ENCODE measurements at regions not wholly inside any gene's neighbourhood (a gene's known extent, or its start where the extent isn't known, plus 50 kb on each side); places are given as distances from the start of the nearest gene placed in this dataset.
A peak's percentile ranks its signal among the peaks of the same experiment; 100 is the strongest.
"Not testable (repeated sequence)": the region's sequence is repeated elsewhere in the genome, so short reads cannot be mapped to it uniquely, and the experiment has no call there.

- DNase-seq, result no peak
These were observed 67.4 kb downstream of the ARRDC3 start for GRCh38 chr5:91315701-91316100.

DNA sequence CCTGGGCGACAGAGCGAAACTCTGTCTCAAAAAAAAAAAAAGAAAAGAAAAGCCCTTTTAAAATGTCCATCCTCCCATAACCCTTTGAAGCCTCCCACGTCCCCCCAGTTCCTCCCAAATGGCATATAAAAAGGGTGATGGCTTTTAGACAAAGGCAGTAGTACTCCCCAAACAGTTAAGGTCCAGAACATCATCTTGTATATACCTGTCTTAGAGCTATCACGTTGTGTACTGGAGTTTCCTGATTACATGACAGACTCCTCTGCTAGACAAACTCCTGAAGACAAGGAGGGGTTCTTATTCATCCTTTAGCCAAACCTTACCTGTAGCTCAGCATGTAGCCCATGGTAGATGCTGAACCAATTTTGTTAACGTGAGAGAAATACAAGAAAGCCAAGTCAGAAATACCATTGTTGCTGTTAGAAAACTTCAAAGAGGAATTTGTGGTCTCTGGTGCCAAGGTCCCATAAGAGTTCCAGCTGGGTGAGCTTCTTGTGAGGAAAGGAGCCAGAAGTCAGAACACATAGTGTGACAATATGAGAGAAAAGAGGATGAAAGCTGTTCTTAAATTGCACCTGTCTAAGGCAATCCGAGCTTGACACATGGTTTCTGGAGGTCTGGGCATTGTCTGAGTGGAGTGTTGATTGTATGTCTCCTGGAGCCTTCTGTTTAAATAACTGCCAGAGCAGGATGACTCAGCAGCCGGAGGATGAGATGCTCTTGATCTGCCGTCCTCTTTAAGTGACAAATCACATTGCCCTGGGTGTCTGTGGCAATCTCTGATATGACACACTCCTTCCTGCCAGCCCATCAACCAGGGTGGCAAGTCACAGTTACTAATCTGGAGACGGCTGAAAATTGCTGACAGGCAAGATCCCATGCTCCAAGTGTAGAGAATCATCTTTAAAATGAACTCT is 69.1 kb downstream of the ARRDC3 start:
- DNase-seq, result peak; percentile 10

DNA sequence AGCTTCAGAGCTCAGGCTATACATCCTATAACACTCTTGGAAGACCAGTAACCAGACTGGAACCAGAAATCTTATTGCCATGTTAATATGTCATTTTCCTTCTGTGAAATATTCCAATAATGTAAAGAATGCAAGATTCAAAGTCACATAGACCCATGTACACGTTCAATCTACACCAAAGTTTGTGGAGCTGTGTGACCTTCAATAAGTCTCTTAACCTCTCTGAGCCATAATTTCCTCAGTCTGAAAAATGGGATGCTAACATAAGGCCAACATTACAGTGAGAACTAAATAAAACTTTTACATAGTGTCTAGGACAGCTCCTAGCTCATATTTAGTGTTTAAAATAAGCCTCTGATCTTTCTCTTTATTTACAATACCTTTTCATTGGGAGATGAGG is 70.4 kb downstream of the ARRDC3 start:
- DNase-seq, result no peak

- peak; percentile 7 for DNase-seq
These were observed 71.2 kb downstream of the ARRDC3 start for GRCh38 chr5:91311697-91312501.

GRCh38 chr5:91311168-91311696 is 71.9 kb downstream of the ARRDC3 start:
- no peak for DNase-seq

DNA sequence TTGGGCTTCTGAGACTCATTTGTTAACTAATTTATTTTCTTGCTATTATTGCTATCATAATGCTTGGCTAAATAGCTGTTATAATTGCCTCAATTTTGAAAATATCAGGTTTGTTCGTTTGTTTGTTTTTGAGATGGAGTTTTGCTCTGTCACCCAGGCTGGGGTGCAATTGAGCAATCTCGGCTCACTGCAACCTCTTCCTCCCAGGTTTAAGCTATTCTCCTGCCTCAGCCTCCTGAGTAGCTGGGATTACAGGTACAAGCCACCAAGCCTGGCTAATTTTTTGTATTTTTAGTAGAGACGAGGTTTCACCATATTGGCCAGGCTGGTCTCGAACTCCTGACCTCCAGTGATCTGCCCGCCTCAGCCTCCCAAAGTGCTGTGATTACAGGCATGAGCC is 75.0 kb downstream of the ARRDC3 start:
- DNase-seq, result not testable (repeated sequence)

DNA sequence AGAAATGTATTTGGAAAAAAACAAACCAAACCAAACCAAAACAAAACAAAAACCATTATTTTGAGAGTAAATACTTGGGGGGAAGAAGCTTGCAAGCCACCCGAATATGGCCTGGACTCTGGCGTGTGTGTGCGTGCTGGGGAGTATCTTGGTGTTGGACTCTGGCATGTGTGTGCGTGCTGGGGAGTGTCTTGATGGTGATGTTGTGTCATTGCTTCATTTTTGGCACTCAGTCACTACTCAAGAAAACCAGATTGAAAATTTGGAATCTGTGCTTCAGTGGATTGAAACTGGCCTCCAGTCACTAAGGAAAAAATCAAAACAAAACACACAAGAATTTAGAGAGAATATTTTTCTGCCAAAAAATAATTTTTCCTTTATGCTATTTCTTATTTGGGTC is 76.1 kb downstream of the ARRDC3 start:
- no peak for DNase-seq

GRCh38 chr5:91306497-91306896 is 76.6 kb downstream of the ARRDC3 start:
- DNase-seq, result no peak

DNA sequence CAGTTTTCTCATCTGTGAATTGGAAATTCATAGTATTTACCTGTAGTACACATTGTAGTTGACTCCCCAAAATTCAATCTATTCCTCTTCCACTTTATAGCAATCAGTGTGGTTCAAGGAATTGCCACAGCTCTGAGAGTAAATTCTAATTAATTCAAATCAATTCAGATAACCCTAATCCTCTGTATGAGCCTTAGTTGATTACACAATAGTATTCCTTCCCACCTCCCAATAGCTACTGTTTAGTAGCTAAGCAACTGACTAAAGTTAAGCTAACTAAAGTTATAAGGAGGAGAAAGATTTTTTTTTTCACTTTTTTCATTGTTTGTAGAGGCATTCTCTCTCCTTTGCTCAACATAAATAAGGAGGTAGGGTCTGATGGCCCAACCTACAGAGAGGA is 77.5 kb downstream of the ARRDC3 start:
- DNase-seq, result no peak

DNA sequence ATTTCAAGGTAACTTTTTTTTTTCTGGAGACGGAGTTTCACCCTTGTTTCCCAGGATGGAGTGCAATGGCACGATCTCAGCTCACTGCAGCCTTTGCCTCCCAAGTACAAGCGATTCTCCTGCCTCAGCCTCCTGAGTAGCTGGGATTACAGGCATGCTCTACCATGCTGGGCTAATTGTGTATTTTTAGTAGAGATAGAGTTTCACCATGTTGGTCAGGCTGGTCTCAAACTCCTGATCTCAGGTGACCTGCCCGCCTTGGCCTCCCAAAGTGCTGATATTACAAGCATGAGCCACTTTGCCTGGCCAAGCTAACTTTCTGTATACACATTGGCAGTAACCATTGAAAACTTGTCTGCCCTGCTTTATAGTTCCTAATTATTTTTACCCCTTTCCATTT is 79.1 kb downstream of the ARRDC3 start:
- DNase-seq, result not testable (repeated sequence)

DNA sequence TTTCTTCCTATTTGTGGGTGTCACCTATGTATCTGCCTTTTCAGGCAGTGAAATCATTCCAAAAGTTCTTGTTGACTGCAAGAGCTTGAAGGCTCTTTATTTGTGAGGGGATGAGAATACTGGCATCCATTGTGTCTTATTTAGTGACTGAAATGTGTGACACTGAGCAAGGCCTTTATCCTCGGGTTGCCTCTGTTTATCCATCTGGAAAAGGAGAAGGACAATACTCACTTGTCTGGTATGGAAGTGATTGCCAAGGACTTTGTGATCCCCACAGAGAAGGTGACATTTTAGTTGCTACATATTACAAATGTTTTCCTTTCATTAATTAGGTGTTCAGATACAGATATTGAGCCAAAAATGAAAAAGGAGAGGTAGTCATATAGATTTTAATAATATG is 80.2 kb downstream of the ARRDC3 start:
- DNase-seq, result no peak

GRCh38 chr5:91302305-91302704 is 80.8 kb downstream of the ARRDC3 start:
- DNase-seq, result no peak

DNA sequence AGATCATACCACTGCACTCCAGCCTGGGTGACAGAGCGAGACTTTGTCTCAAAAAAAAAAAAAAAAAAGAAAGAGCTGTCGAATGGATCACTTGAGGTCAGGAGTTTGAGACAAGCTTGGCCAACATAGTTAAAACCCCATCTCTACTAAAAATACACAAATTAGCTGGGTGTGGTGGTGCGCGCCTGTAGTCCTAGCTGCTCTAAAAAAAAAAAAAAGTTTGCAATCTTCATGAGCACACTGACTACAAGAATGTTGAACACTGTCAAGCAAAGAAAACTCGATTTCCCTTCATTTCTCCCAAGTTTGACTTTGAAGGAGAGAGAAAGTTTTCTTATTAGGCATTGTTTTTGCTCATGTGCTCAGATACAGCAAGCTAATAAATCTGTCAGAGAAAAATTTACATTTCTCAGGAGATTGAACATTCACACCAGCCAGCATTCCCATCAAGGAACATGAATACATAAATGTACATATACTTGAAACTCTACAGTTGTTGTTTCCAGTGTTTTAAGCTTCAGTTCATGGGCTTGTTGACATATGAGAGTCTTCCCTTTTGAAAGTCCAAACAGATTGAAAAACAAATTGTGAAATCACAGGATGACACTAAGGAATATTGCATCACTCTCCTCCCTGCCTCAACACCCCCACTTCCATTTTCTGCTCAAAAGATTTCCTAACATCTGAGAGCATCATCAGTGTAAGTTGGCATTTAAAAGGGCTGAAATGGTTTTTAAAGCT is 81.8 kb downstream of the ARRDC3 start:
- no peak for DNase-seq

DNA sequence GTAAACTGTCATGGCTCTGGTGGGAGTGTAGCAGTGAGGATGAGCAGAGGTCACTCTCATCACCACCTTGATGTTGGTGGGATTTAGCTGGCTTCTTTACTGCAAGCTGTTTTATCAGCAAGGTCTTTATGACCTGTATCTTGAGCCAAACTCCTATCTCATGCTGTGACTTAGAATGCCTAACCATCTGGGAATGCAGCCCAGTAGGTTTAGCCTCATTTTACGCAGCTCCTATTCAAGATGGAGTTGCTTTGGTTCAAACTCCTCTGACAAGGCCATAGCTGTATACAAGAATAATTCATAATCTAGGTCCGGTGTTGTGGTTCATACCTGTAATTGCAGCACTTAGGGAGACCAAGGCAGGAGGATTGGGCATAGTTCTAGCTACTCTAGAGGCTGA is 85.1 kb downstream of the ARRDC3 start:
- DNase-seq, result no peak

- no peak for DNase-seq
These were observed 86.4 kb downstream of the ARRDC3 start for GRCh38 chr5:91296674-91297143.

GRCh38 chr5:91296102-91296501 is 87.0 kb downstream of the ARRDC3 start:
- not testable (repeated sequence) for DNase-seq

GRCh38 chr5:91293131-91293530 is 90.0 kb downstream of the ARRDC3 start:
- no peak for DNase-seq

DNA sequence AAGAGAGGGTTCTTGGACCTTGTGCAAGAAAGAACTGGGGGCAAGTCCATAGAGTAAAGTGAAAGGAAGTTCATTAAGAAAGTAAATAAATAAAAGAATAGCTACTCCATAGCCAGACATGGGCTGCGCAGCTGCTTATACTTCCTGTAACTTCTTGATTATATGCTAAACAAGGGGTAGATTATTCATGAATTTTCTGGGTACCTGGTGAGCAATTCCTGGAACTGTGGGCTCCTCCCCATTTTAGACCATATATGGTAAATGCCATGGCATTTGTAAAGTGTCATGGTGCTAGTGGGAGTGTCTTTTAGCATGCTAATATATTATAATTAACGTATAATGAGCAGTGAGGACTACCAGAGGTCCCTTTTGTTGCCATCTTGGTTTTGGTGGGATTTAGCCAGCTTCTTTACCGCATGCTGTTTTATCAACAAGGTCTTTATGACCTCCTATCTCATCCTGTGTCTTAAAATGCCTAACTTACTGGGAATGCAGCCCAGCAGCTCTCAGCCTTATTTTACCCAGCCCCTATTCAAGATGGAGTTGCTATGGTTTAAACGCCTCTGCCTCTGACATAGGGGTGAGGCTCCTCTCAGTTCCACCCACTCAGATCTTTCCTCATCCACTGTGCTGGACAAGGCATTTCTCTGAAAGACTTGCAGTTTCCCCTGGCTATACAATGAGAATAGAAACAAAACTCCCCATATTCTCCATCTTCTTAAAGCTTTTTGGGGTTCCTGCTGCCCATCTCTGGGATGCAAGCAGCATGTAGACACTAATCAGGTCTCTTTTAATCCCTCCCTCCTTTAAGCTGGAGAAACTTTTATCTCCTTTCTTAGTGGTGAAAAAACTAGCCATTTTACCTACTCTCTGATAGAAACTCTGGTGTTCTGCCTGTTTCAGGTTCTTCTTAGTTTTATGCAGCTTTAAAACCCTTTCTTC is 91.2 kb downstream of the ARRDC3 start:
- no peak for DNase-seq

GRCh38 chr5:91288118-91288916 is 94.8 kb downstream of the ARRDC3 start:
- no peak for DNase-seq

GRCh38 chr5:91285062-91285461 is 98.1 kb downstream of the ARRDC3 start:
- not testable (repeated sequence) for DNase-seq

DNA sequence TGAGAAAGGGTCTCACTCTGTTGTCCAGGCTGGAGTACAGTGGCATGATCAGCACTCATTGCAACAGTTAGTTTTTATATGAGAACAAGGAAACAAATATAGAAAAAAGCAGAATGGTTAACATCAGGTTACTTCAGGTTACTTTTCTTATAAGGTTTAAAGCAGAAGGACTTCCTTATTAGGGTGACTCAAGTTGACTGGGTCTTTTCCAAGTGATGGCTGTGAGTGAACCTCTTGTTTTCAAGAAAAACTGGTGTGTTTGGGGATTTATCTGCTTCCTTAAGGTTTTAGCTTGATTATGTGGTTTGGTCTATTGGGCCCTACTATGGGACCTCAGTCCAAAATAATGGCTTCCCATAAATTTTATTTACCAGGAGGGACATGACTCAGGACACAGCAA is 99.2 kb downstream of the ARRDC3 start:
- no peak for DNase-seq

Measured in effector CD8-positive, alpha-beta T cell (primary cell).